ENCODE measurements at regions not wholly inside any gene's neighbourhood (a gene's known extent, or its start where the extent isn't known, plus 50 kb on each side); places are given as distances from the start of the nearest gene placed in this dataset.
A peak's percentile ranks its signal among the peaks of the same experiment; 100 is the strongest.

DNA sequence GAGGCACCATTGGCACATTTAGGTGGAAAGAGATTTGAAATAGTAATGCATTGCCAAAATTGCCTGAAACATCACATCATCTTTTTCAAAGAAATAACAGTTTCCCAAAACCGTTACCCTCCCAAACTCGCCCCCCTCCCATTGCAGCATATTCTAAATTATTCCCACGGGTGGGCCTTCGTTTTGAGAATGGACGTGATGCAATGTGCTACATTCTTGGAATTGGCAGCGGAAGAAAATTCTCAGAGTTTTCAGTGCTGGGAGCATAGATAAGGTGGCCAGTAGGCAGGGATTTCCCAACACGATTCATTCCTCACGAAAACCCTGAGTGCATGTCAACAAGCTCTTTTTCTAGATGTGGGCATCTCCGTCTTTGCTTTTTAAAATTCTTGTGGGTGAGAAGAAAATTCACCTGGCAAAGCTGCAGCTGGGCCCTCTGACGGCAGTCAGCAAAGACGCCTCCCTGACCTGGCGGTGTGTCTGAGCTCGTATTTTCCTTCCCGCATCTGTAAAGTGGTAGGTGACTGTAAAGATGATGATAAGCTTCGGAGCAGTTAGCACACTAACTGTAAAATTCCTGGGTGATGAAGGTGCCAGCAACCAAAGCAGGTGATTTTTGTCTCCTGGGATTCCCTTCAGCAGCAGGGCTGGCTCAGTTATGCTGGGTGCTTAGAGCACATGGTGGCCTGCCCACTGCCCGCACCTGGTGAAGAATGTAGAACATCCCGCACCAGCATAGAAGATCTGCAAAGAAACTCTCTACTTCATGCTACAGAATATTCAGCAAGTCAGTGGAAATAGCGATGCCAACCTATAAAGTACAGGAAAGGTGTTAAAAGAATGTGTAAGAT is 141.9 kb upstream of the KLF6 start (continued):
- TF ChIP-seq, protein P1, sequence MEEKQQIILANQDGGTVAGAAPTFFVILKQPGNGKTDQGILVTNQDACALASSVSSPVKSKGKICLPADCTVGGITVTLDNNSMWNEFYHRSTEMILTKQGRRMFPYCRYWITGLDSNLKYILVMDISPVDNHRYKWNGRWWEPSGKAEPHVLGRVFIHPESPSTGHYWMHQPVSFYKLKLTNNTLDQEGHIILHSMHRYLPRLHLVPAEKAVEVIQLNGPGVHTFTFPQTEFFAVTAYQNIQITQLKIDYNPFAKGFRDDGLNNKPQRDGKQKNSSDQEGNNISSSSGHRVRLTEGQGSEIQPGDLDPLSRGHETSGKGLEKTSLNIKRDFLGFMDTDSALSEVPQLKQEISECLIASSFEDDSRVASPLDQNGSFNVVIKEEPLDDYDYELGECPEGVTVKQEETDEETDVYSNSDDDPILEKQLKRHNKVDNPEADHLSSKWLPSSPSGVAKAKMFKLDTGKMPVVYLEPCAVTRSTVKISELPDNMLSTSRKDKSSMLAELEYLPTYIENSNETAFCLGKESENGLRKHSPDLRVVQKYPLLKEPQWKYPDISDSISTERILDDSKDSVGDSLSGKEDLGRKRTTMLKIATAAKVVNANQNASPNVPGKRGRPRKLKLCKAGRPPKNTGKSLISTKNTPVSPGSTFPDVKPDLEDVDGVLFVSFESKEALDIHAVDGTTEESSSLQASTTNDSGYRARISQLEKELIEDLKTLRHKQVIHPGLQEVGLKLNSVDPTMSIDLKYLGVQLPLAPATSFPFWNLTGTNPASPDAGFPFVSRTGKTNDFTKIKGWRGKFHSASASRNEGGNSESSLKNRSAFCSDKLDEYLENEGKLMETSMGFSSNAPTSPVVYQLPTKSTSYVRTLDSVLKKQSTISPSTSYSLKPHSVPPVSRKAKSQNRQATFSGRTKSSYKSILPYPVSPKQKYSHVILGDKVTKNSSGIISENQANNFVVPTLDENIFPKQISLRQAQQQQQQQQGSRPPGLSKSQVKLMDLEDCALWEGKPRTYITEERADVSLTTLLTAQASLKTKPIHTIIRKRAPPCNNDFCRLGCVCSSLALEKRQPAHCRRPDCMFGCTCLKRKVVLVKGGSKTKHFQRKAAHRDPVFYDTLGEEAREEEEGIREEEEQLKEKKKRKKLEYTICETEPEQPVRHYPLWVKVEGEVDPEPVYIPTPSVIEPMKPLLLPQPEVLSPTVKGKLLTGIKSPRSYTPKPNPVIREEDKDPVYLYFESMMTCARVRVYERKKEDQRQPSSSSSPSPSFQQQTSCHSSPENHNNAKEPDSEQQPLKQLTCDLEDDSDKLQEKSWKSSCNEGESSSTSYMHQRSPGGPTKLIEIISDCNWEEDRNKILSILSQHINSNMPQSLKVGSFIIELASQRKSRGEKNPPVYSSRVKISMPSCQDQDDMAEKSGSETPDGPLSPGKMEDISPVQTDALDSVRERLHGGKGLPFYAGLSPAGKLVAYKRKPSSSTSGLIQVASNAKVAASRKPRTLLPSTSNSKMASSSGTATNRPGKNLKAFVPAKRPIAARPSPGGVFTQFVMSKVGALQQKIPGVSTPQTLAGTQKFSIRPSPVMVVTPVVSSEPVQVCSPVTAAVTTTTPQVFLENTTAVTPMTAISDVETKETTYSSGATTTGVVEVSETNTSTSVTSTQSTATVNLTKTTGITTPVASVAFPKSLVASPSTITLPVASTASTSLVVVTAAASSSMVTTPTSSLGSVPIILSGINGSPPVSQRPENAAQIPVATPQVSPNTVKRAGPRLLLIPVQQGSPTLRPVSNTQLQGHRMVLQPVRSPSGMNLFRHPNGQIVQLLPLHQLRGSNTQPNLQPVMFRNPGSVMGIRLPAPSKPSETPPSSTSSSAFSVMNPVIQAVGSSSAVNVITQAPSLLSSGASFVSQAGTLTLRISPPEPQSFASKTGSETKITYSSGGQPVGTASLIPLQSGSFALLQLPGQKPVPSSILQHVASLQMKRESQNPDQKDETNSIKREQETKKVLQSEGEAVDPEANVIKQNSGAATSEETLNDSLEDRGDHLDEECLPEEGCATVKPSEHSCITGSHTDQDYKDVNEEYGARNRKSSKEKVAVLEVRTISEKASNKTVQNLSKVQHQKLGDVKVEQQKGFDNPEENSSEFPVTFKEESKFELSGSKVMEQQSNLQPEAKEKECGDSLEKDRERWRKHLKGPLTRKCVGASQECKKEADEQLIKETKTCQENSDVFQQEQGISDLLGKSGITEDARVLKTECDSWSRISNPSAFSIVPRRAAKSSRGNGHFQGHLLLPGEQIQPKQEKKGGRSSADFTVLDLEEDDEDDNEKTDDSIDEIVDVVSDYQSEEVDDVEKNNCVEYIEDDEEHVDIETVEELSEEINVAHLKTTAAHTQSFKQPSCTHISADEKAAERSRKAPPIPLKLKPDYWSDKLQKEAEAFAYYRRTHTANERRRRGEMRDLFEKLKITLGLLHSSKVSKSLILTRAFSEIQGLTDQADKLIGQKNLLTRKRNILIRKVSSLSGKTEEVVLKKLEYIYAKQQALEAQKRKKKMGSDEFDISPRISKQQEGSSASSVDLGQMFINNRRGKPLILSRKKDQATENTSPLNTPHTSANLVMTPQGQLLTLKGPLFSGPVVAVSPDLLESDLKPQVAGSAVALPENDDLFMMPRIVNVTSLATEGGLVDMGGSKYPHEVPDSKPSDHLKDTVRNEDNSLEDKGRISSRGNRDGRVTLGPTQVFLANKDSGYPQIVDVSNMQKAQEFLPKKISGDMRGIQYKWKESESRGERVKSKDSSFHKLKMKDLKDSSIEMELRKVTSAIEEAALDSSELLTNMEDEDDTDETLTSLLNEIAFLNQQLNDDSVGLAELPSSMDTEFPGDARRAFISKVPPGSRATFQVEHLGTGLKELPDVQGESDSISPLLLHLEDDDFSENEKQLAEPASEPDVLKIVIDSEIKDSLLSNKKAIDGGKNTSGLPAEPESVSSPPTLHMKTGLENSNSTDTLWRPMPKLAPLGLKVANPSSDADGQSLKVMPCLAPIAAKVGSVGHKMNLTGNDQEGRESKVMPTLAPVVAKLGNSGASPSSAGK (IDR thresholded peaks at IDR 0.05) = no peak; the same call in 1 of the 2 replicates
- TF ChIP-seq POLR2A (conservative IDR thresholded peaks at IDR 0.05) = no peak
- no peak for TF ChIP-seq KHSRP (IDR thresholded peaks at IDR 0.05)
- no peak for TF ChIP-seq ZNF707 (CRISPR knock-in tag; conservative IDR thresholded peaks at IDR 0.05)
- TF ChIP-seq KLF13 (tag; IDR thresholded peaks at IDR 0.05; ENCODE audit: borderline replicate concordance, low read depth) = no peak
- TF ChIP-seq, protein P2, sequence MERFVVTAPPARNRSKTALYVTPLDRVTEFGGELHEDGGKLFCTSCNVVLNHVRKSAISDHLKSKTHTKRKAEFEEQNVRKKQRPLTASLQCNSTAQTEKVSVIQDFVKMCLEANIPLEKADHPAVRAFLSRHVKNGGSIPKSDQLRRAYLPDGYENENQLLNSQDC (CRISPR knock-in tag; IDR thresholded peaks at IDR 0.05) = no peak
- TF ChIP-seq PURB (CRISPR knock-in tag; IDR thresholded peaks at IDR 0.05; ENCODE audit: low read depth) = no peak
- TF ChIP-seq, protein P3, sequence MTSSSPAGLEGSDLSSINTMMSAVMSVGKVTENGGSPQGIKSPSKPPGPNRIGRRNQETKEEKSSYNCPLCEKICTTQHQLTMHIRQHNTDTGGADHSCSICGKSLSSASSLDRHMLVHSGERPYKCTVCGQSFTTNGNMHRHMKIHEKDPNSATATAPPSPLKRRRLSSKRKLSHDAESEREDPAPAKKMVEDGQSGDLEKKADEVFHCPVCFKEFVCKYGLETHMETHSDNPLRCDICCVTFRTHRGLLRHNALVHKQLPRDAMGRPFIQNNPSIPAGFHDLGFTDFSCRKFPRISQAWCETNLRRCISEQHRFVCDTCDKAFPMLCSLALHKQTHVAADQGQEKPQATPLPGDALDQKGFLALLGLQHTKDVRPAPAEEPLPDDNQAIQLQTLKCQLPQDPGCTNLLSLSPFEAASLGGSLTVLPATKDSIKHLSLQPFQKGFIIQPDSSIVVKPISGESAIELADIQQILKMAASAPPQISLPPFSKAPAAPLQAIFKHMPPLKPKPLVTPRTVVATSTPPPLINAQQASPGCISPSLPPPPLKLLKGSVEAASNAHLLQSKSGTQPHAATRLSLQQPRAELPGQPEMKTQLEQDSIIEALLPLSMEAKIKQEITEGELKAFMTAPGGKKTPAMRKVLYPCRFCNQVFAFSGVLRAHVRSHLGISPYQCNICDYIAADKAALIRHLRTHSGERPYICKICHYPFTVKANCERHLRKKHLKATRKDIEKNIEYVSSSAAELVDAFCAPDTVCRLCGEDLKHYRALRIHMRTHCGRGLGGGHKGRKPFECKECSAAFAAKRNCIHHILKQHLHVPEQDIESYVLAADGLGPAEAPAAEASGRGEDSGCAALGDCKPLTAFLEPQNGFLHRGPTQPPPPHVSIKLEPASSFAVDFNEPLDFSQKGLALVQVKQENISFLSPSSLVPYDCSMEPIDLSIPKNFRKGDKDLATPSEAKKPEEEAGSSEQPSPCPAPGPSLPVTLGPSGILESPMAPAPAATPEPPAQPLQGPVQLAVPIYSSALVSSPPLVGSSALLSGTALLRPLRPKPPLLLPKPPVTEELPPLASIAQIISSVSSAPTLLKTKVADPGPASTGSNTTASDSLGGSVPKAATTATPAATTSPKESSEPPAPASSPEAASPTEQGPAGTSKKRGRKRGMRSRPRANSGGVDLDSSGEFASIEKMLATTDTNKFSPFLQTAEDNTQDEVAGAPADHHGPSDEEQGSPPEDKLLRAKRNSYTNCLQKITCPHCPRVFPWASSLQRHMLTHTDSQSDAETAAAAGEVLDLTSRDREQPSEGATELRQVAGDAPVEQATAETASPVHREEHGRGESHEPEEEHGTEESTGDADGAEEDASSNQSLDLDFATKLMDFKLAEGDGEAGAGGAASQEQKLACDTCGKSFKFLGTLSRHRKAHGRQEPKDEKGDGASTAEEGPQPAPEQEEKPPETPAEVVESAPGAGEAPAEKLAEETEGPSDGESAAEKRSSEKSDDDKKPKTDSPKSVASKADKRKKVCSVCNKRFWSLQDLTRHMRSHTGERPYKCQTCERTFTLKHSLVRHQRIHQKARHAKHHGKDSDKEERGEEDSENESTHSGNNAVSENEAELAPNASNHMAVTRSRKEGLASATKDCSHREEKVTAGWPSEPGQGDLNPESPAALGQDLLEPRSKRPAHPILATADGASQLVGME (CRISPR knock-in tag; IDR thresholded peaks at IDR 0.05) = no peak
- no peak for TF ChIP-seq HCFC1 (IDR thresholded peaks at IDR 0.05; ENCODE audit: low read depth, low read length)
- TF ChIP-seq BCOR (IDR thresholded peaks at IDR 0.05) = peak; percentile 50; the same call in 1 of the 2 replicates
- TF ChIP-seq PHF21A (IDR thresholded peaks at IDR 0.05; ENCODE audit: borderline replicate concordance, low read depth) = 0 out of 2 replicates have a peak, but pooled peaks have one; percentile 8

Measured in K562 (cell line).